AG04449 (cell line): ENCODE measurements at regions not wholly inside any gene's neighbourhood (a gene's known extent, or its start where the extent isn't known, plus 50 kb on each side); places are given as distances from the start of the nearest gene placed in this dataset.

ENCODE experiments used
- CTCF ChIA-PET: fragments of 350-600 bp; formaldehyde crosslinking; extraction: SDS; loops from one replicate; lab custom pipeline; 2021; ENCODE audit warnings: antibody characterized with exemption; lab: Yijun Ruan, JAX
- POLR2A ChIA-PET: fragments of 400-600, 350-600 bp; formaldehyde crosslinking; extraction: SDS; loops from one replicate; lab custom pipeline; 2020; ENCODE audit warnings: antibody characterized with exemption, inconsistent platforms; lab: Yijun Ruan, JAX
- DNase-seq: peaks from one replicate; pipeline ENCODE4 v3.0.0-alpha.2; 2010; ENCODE audit warnings: low read depth, low spot score
- H3K4me3 ChIP-seq: 2 replicates; pipeline ENCODE4 v1.5.1; 2011; ENCODE audit warnings: low read depth, mild to moderate bottlenecking, control low read depth, low read length
- TF ChIP-seq, protein P1 (sequence below): IDR thresholded peaks from one replicate; pipeline ENCODE4 v1.5.1; 2011; ENCODE audit warnings: mild to moderate bottlenecking, moderate library complexity, low read length, control low read depth, inconsistent platforms; ENCODE audit not compliant: insufficient read depth; ENCODE audit errors: missing control alignments

DNA sequence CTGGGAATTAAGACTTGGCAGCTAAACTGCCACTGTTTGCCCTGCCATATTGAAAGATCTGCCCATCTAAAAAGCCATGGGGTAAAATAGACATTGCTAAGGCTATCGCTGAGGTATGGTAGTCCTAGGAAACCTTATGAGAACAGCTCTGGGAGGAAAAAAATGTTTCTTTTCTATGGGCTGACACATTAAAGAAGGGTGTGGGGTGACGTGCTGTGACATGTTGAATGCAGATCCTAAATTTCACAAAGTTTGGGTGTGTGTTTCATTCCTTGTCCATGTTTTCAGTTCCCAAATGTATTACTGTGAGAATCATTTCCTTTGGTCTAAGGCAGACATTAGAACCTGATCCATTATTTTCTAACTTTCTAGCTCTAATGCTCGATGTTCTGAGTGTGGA, 766.4 kb downstream of the BCL11A start:
- ChIA-PET CTCF (no interaction called here), POLR2A (no interaction called here)
- no peak overlapping the region for H3K4me3 ChIP-seq
- TF ChIP-seq, protein P1, sequence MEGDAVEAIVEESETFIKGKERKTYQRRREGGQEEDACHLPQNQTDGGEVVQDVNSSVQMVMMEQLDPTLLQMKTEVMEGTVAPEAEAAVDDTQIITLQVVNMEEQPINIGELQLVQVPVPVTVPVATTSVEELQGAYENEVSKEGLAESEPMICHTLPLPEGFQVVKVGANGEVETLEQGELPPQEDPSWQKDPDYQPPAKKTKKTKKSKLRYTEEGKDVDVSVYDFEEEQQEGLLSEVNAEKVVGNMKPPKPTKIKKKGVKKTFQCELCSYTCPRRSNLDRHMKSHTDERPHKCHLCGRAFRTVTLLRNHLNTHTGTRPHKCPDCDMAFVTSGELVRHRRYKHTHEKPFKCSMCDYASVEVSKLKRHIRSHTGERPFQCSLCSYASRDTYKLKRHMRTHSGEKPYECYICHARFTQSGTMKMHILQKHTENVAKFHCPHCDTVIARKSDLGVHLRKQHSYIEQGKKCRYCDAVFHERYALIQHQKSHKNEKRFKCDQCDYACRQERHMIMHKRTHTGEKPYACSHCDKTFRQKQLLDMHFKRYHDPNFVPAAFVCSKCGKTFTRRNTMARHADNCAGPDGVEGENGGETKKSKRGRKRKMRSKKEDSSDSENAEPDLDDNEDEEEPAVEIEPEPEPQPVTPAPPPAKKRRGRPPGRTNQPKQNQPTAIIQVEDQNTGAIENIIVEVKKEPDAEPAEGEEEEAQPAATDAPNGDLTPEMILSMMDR, result no peak
- DNase-seq, result no peak

GRCh38 chr2:59786684-59787083, 766.8 kb downstream of the BCL11A start:
- TF ChIP-seq, protein P1, result no peak
- CTCF ChIA-PET, result interaction anchor here (0.6 kb wide), 1 partner anchor 773 kb away, joined by 3 read pairs; no protein-coding TSS in a partner anchor
- POLR2A ChIA-PET, result no interaction called here
- no peak for DNase-seq
- no peak overlapping the region for H3K4me3 ChIP-seq

DNA sequence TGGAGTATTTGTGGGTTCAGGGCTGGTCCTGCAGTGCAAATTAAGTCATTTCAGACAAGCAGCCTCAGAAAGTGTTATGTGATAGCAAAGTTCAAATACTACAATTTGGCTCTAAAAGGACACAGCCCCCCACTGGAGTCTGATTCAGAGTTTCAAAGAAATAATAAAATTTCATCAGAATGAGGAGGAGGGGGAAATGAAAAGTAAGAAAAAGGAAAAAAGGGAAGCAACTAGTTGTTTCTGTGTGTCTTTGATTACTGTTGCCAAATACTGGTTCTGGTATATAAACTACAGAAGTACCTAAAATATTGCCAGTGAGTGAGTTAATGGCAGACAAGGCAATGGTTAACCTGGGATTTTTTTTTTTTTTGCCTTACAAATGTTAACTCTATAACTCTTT, 773.9 kb downstream of the BCL11A start:
- no peak overlapping the region for H3K4me3 ChIP-seq
- ChIA-PET POLR2A (no interaction called here), CTCF (no interaction called here)
- no peak for DNase-seq
- TF ChIP-seq, protein P1, result no peak

GRCh38 chr2:59777120-59777519, 776.3 kb downstream of the BCL11A start:
- no peak for DNase-seq
- CTCF ChIA-PET, result no interaction called here
- H3K4me3 ChIP-seq, result no peak overlapping the region
- POLR2A ChIA-PET, result no interaction called here
- TF ChIP-seq, protein P1, result no peak

DNA sequence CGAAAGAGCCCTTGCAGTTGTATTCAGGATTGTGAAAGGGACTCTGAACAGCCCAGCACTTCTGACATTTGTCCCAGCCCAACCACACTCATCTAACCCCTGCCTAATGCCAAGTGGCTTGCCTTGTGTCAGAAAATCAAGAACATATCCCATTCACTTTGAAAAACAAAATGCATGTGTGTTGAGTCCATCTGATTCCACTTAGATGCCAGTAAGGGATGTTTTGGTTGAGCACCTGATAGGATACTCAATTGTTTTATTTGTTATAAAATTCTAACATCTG, 776.8 kb downstream of the BCL11A start:
- no peak for DNase-seq
- POLR2A ChIA-PET, result no interaction called here

GRCh38 chr2:59774821-59775433, 778.5 kb downstream of the BCL11A start:
- TF ChIP-seq, protein P1, result no peak
- POLR2A ChIA-PET, result no interaction called here
- no peak for DNase-seq
- CTCF ChIA-PET, result no interaction called here
- no peak overlapping the region for H3K4me3 ChIP-seq

More for the DNA sequence above, 776.8 kb downstream of the BCL11A start:
- no peak overlapping the region for H3K4me3 ChIP-seq
- CTCF ChIA-PET, result no interaction called here
- TF ChIP-seq, protein P1, result no peak
